HEK293T (cell line): ENCODE measurements at regions not wholly inside any gene's neighbourhood (a gene's known extent, or its start where the extent isn't known, plus 50 kb on each side); places are given as distances from the start of the nearest gene placed in this dataset.

Experiments
- CTCF ChIA-PET: fragments of 350-600 bp; formaldehyde crosslinking; extraction: SDS; loops from one replicate; lab custom pipeline; 2021; ENCODE audit warnings: antibody characterized with exemption, inconsistent platforms; lab: Yijun Ruan, JAX
- POLR2A ChIA-PET: fragments of 350-600 bp; formaldehyde crosslinking; extraction: SDS; loops from one replicate; lab custom pipeline; 2020; ENCODE audit warnings: antibody characterized with exemption, inconsistent platforms; lab: Yijun Ruan, JAX
- DNase-seq: peaks from one replicate; pipeline ENCODE4 v3.0.0; 2012; ENCODE audit warnings: mixed read lengths; ENCODE audit errors: extremely low spot score
- ARNT ChIP-seq: fragments of 450-650 bp; IDR thresholded peaks from 2 replicates; pipeline ENCODE4 v1.6.1; 2017; ENCODE audit warnings: mild to moderate bottlenecking
- BHLHE40 ChIP-seq: fragments of 450-650 bp; IDR thresholded peaks from 2 replicates; pipeline ENCODE4 v1.6.1; 2016; ENCODE audit warnings: mild to moderate bottlenecking, moderate library complexity, borderline replicate concordance
- CTBP1 ChIP-seq: fragments of 450-650 bp; IDR thresholded peaks from 2 replicates; pipeline ENCODE4 v1.6.1; 2016; ENCODE audit warnings: borderline replicate concordance
- ELF4 ChIP-seq: fragments of 450-650 bp; IDR thresholded peaks from 2 replicates; pipeline ENCODE4 v1.6.1; 2017; ENCODE audit warnings: antibody characterized with exemption
- FOXA1 ChIP-seq: fragments of 450-650 bp; IDR thresholded peaks from 2 replicates; pipeline ENCODE4 v1.6.1; 2016; ENCODE audit warnings: mild to moderate bottlenecking
- FOXK2 ChIP-seq: fragments of 450-650 bp; IDR thresholded peaks from 2 replicates; pipeline ENCODE4 v1.6.1; 2016; ENCODE audit warnings: mild to moderate bottlenecking
- FOXM1 ChIP-seq: fragments of 450-650 bp; IDR thresholded peaks from 2 replicates; pipeline ENCODE4 v1.6.1; 2017; ENCODE audit warnings: mild to moderate bottlenecking, borderline replicate concordance
- HDGF ChIP-seq: fragments of 450-650 bp; IDR thresholded peaks from 2 replicates; pipeline ENCODE4 v1.6.1; 2017; ENCODE audit warnings: antibody characterized with exemption, borderline replicate concordance
- L3MBTL2 ChIP-seq: fragments of 450-650 bp; conservative IDR thresholded peaks from 2 replicates; pipeline ENCODE4 v1.6.1; 2016; ENCODE audit warnings: mild to moderate bottlenecking
- LEF1 ChIP-seq: fragments of 450-650 bp; IDR thresholded peaks from 2 replicates; pipeline ENCODE4 v1.6.1; 2017; ENCODE audit warnings: mild to moderate bottlenecking, borderline replicate concordance
- NFRKB ChIP-seq: fragments of 450-650 bp; IDR thresholded peaks from 2 replicates; pipeline ENCODE4 v1.6.1; 2016; ENCODE audit warnings: mild to moderate bottlenecking, moderate library complexity
- PKNOX1 ChIP-seq: fragments of 450-650 bp; IDR thresholded peaks from 2 replicates; pipeline ENCODE4 v1.6.1; 2016
- SP1 ChIP-seq: fragments of 450-650 bp; IDR thresholded peaks from 2 replicates; pipeline ENCODE4 v1.6.1; 2017
- SUZ12 ChIP-seq: fragments of 450-650 bp; IDR thresholded peaks from 2 replicates; pipeline ENCODE4 v1.6.1; 2016; ENCODE audit warnings: mild to moderate bottlenecking
- TARDBP ChIP-seq: fragments of 450-650 bp; IDR thresholded peaks from 2 replicates; pipeline ENCODE4 v1.6.1; 2016
- ZNF384 ChIP-seq: fragments of 450-650 bp; IDR thresholded peaks from 2 replicates; pipeline ENCODE4 v1.6.1; 2016

GRCh38 chr4:125529071-125529470, 214.3 kb downstream of the FAT4 start:
- no peak for TF ChIP-seq FOXA1
- no peak for TF ChIP-seq ZNF384
- TF ChIP-seq CTBP1: no peak
- no peak for TF ChIP-seq PKNOX1
- TF ChIP-seq SUZ12: no peak
- no peak for TF ChIP-seq BHLHE40
- no peak for TF ChIP-seq HDGF
- TF ChIP-seq FOXM1: no peak
- TF ChIP-seq ARNT: no peak
- no peak for TF ChIP-seq NFRKB
- TF ChIP-seq ELF4: no peak
- no peak for DNase-seq
- ChIA-PET CTCF (no interaction called here), POLR2A (no interaction called here)

GRCh38 chr4:125538670-125539069, 223.9 kb downstream of the FAT4 start:
- ChIA-PET CTCF (no interaction called here), POLR2A (no interaction called here)
- TF ChIP-seq HDGF: no peak
- no peak for TF ChIP-seq ZNF384
- no peak for DNase-seq

GRCh38 chr4:125539691-125540090, 224.9 kb downstream of the FAT4 start:
- ChIA-PET POLR2A (no interaction called here), CTCF (no interaction called here)
- no peak for TF ChIP-seq HDGF
- no peak for TF ChIP-seq LEF1
- no peak for TF ChIP-seq NFRKB
- TF ChIP-seq BHLHE40: no peak
- TF ChIP-seq FOXM1: no peak
- no peak for TF ChIP-seq FOXA1
- DNase-seq: no peak

- TF ChIP-seq L3MBTL2: no peak
- TF ChIP-seq NFRKB: no peak
- TF ChIP-seq PKNOX1: no peak
- TF ChIP-seq TARDBP: no peak
- no peak for TF ChIP-seq FOXA1
- TF ChIP-seq ARNT: no peak
- TF ChIP-seq BHLHE40: no peak
- TF ChIP-seq FOXM1: no peak
- TF ChIP-seq FOXK2: no peak
- TF ChIP-seq LEF1: no peak
- TF ChIP-seq ZNF384: no peak
- TF ChIP-seq SUZ12: no peak
- no peak for TF ChIP-seq CTBP1
- no peak for TF ChIP-seq ELF4
- CTCF ChIA-PET: no interaction called here
- no peak for DNase-seq
- POLR2A ChIA-PET: no interaction called here
These were observed 227.2 kb downstream of the FAT4 start for GRCh38 chr4:125541836-125542385.

- ChIA-PET CTCF (no interaction called here), POLR2A (no interaction called here)
- TF ChIP-seq ZNF384 (no peak), L3MBTL2 (no peak), BHLHE40 (no peak), SUZ12 (no peak), HDGF (no peak), CTBP1 (no peak), ARNT (no peak), NFRKB (no peak), LEF1 (no peak), PKNOX1 (no peak)
- no peak for DNase-seq
These were observed 231.5 kb downstream of the FAT4 start for GRCh38 chr4:125546272-125546671.

GRCh38 chr4:125547836-125548235, 233.1 kb downstream of the FAT4 start:
- DNase-seq: no peak
- POLR2A ChIA-PET: no interaction called here
- CTCF ChIA-PET: no interaction called here
- TF ChIP-seq SUZ12 (no peak), FOXA1 (no peak), NFRKB (no peak), ARNT (no peak), TARDBP (no peak), SP1 (no peak), ELF4 (no peak), FOXK2 (no peak), PKNOX1 (no peak), HDGF (no peak), BHLHE40 (no peak), L3MBTL2 (no peak), CTBP1 (no peak), ZNF384 (no peak), LEF1 (no peak)
